GM18502 (cell line): ENCODE measurements at regions not wholly inside any gene's neighbourhood (a gene's known extent, or its start where the extent isn't known, plus 50 kb on each side); places are given as distances from the start of the nearest gene placed in this dataset.
"Not testable (repeated sequence)": the region's sequence is repeated elsewhere in the genome, so short reads cannot be mapped to it uniquely, and the experiment has no call there.

Source experiments
- ATAC-seq: cut with Tn5 transposase; IDR thresholded peaks from one replicate; pipeline ENCODE4 v1.9.1; 2021; ENCODE audit warnings: mild to moderate bottlenecking; ENCODE audit not compliant: unreplicated experiment, poor library complexity

DNA sequence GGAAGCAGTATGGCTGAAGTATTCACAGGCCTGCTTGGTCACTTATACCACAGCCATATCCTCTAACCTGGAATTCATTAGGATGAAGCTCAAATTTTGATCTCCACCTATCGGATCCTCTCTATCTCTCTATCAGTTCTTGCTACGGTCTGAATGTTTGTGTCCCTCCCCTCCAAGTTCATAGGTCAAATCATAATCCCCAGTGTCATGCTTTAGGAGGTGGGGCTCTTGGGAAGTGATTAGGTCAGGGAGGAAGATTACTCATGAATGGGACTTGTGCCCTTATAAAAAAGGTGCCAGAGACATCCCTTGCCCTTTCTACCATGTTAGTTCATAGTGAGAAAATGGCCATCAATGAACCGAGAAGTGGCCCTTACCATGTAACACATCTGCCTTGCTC is 190.8 kb upstream of the MYLIP start:
- no peak for ATAC-seq

DNA sequence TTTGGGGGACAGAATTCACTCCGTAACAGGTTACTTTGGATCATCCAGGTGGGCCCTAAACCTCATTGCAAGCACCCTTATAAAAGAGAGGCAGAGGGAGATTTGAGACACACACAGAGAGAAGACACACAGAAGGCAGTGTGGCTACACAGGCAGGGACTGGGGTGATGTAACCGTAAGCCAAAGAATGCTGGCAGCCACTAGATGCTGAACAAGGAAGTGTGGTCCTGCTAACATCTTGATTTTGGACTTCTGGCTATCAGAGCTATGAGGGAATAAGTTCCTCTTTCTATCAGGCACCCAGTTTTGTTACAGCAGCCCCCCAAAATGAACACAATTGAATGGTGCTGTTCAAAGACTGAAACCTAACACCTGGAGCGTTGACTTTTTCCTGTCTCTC is 191.3 kb upstream of the MYLIP start:
- ATAC-seq, result no peak

DNA sequence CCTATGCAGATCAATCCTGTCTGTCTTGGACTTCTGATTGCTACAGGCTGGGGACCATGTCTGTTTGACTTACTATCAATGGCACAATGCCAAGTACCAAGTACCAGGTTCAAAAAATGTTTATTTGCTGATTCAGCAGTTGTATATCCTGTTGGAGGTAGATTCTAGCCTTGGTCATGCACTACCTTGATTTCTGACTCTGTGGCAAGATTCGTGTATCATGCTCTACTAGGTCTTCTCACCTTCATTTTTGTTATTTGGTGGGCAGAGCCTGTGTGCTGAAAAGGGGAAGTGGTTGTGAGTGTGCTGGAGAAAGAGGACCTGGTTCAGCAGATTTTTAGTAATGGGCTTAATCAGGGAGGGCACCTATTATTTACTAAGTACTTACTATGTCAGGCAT is 192.4 kb upstream of the MYLIP start:
- peak; percentile 84 for ATAC-seq

DNA sequence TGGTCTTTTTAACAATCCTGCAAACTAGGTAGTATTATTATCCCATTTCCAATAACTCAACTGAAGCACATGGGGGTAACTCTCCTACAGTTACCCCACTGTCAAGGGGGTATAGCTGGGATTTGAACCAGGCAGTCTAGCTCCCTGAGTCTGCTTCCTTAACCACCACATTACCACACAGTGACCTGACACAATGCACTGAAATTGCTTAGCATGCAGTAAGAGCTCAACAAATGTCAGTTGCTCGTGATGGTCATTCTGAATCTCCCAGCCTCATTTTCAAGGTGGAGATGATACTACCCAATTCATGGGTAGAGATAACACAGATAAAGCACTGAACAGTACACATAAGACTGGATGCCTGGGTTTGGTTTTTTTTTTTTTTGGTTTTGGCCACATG is 193.2 kb upstream of the MYLIP start:
- no peak for ATAC-seq

DNA sequence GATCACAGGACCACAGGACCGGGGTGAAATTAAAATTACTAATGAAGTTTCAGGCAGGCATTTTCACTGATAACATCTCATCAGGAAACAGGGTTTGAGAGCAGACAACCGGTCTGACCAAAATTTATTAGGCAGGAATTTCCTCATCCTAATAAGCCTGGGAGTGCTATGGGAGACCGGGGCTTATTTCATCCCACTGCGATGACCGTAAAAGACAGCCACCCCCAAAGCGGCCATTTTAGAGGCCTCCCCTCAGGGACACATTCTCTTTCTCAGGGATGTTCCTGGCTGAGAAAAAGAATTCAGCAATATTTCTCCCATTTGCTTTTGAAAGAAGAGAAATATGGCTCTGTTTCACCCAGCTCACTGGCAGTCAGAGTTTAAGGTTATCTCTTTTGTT is 197.2 kb upstream of the MYLIP start:
- ATAC-seq, result not testable (repeated sequence)

DNA sequence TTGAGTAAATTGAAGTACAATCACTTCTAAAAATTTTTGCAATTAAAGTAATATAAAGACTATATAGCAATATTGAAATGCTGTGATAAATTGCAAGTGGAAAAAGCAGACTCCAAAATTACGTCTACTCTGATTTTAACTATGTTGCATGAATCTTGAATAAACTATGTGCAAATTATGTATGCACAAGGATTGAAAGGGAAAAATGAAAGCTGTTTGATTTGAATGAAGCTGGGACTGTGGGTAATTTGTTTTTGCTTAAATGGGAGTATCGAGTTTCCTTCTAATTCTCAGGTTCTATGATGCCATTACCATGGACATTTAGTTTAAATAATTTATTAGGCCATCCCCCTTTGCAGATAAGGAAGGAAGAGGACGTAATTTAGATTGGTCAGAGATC is 198.7 kb upstream of the MYLIP start:
- no peak for ATAC-seq

DNA sequence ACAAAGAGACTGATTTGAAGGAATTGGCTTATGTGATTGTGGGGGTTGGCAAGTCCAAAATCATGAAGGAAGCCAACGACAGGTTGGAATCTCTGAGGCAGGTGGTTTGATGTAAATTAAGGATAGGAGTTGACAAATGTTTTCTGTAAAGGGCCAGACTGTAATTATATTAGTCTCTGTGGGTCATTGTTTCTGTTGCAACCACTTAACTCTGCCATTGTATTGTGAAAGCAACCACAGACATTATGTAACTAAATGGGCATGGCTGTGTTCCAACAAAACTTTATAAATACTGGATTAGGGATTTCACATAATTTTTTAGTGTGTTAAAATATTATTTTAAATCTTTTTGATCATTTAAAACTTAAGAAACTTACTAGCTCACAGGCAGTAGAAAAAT is 199.2 kb upstream of the MYLIP start:
- no peak for ATAC-seq

DNA sequence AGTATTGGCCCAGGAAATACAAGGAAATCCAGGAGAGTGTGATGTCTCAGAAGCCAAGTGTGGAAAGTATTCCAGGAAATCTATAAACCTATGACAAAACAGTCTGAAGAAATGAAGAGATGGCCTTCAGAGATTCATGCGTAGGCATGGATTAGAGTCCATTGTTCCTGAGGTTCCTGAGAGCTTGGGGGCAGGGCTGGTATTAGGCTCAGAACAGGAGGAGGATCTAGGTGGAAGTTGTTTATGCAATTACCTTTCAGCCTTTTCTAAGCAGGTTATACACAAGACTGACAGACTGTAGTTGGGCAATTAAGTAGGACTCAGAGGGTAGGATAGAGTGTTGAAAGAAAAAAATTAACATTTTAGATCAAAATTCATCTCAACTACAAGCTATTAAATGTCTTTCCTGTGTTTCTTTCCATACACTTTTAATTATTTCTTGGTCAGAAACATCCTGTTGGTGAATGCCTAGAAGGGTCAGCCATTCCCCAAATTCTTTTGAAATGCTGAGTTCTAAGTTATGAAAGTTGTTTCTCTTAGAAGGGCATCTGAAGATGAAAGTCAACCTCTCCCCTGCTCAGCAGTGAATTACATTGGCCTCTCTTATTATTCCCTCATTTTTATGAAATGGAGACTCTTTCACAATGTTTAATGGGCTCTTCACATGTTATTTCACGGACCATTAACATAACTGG is 201.2 kb upstream of the MYLIP start:
- no peak for ATAC-seq

DNA sequence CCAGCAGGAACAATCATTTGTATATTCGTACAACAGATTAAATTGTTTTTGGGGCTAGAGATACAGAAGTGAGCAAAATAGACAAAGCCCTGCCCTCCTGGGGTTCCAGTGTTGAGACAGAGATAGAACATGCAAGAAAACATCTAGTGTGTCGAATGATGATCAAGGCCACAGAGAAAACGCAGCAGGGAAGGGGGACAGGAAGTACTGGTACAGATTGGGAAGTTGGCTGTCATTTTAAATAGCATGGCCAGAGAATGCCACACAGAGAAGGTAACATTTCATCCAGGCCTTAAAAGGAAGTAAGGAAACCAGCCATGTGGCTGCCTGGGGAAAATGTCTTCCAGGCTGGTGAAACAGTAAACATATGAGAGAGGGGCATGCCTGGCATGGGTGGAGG is 202.6 kb upstream of the MYLIP start:
- no peak for ATAC-seq

DNA sequence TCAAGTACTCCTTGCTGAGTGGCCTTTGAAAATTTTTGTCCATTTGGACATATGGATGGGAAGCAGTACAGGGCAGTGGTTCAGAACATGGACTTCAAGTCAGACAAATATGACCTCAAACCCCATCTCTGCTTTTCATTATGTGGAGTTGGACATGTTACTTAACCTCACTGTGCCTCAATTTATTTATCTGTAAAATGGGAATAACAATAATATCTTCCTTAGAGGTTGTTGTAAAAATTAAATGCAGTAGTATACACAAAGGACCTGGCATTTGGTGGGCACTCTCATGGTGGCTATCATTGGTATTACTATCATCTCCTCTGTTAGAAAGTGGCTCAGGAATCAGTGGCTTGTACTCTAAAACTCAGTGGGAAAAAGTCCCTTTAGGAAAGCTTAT is 204.0 kb upstream of the MYLIP start:
- no peak for ATAC-seq

DNA sequence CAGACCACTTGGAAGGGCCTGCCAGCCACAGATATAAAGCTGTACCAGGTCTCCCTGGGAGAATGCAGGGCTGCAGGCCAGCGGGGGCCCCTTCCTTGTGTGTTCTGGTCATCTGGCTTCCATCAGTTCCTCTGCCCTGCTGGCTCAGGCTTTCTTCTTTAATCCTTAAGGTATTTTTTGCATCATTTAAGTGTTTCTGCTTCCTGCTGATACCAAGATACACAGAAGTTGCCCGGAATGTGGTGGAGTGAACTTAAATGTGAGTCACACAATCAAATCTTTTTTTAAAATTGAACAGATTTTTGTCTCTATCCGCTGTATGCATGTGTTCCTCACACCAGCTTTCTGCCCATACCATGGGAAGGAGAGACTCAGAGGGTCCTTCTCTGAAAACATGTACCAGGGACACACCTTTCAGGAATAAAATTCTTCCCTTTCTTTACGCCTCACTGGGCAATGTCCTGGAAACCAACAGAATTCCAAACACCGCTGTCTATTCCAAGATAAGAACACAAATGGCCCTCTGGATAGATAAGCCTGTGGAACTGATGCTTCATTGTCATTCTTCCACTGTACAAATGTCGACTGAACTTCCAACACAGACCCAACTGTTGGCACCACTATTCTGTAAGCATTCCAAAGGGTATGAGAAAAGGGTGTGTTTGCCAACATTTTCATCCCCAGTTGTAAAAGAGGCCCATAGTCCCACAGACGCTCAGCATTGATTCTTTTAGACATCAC is 206.2 kb upstream of the MYLIP start:
- no peak for ATAC-seq

DNA sequence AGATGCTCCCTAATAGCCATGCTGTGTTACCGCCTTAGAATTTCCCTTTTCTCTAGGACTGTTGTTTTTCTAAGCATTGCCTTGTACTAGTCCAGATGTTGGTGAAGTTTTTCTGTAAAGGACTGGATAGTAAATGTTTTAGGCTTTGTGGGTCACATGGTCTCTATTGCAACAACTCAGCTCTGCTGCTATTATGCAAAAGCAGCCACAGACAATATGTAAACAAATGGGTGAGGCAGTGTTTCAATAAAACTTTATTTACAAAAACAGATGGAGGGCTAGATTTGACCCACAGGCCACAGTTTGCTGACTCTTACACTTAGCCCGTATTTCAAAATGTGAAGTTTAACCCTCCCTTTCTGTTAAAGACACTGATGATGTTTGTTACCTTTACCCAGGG is 207.6 kb upstream of the MYLIP start:
- no peak for ATAC-seq

DNA sequence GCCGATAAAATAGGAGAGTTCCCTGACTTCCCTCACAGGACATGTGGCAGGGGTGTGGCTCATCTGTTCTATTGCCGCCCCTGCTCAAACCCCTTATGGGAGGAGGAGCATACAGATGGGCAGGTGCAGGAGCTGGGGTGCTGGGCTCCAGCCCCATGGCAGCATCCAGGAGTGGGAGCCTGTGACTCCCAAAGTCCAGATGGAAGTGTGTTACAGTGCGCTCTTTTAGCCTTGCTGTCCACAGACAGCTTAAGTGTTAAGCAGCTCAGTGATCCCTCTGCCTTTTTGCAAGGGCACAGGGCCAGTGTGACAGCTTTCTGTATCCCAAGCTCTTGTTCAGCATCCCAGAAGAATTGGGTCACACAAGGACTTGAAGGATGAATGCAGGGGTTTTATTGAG is 212.3 kb upstream of the MYLIP start:
- ATAC-seq, result no peak

DNA sequence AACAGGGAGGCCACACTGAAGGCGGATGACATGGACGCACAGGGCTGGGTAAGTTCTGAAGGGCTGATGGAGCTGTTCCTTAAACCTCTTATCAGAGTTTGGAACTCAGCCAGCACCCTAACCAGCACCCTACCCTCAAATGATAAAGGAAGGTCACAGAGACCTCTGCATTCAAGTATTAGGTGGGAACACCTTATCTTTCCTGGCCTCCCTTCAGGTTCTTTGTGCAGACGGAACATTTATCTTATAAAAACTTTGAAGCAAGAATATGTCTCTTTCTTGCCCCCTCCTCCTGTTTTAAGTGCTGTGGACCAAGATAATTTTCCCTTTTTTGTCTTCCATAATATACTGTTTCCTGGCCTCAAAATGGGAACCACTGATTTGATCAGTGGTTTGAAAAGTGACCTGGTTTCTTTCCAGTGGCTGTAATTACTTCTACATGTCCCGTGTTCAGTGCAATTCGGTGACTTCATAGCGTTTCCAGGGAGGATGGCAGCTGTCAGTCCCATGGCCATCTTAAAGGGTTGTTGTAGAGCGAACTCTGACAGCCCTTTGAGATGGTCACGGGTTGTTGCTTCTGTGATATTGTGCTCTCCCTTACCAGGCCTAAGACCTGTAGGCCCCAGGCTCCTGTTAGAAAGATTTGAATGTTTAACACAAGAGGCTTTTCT is 213.2 kb upstream of the MYLIP start:
- no peak for ATAC-seq

DNA sequence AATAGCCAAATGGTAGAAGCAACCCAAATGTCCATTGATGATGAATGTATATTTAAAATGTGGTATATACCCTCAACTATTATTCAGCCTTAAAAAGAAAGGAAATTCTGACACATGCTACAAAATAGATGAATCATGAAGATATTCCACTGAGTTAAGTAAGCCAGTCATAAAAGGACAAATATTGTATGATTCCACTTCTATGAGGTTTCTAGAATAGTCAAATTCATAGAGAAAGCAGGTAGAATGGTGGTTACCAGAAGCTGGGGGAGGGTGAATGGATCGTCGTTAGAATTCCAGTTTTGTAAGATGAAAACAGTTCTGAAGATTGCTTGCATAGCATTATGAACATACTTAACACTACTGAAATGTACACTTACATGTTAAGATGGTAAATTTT is 214.3 kb upstream of the MYLIP start:
- ATAC-seq, result no peak

DNA sequence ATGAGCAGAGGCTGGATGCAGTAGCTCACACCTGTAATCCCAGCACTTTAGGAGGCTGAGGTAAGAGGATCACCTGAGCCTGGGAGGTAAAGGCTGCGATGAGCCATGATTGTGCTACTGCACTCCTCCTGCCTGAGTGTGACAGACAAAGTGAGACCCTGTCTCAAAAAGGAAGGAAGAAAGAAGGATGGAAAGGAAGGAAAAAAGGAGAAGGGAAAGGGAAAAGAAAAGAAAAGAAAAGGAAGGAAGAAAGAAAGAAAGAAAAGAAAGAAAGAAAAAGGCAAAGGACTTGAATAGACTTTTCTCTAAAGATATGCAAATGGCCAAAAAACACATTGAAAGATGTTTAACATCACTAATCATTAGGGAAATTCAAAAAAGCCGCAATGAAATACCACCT is 215.3 kb upstream of the MYLIP start:
- no peak for ATAC-seq

DNA sequence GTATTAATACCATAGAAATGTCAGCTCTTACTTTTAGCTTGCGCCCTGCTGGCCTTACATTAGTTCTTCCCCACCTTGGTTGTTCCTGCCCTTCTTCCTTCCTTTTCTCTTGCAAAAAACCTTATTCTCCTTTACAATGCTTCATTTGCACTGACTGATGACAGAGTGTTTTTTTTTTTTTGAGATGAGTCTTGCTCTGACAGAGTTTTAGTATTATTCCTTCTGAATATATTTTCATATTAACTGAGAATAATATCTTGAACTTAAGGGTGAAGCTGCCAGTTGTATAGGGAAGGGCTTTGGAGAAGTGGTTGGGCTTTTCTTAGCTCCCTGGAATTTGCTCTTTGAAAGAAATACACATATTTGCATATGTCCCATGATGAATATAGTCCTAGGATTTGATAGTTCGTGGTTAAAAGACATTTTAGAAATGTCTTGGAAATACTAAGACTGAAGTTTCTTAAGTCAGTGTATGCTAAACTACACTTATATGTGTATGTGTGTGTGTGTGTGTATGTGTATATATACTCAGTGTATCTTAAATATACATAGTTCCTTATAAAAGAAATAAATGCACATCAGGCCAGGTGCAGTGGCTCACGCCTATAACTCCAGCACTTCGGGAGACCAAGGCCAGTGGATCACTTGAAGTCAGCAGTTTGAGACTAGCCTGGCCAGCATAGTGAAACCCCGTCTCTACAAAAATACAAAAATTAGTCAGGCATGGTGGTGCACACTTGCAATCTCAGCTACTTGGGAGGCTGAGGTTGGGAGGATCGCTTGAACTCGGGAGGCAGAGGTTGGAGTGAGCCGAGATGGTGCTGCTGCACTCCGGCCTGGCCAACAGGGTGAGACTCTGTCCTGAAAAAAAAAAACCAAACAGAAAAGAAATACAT is 216.1 kb upstream of the MYLIP start:
- no peak for ATAC-seq

DNA sequence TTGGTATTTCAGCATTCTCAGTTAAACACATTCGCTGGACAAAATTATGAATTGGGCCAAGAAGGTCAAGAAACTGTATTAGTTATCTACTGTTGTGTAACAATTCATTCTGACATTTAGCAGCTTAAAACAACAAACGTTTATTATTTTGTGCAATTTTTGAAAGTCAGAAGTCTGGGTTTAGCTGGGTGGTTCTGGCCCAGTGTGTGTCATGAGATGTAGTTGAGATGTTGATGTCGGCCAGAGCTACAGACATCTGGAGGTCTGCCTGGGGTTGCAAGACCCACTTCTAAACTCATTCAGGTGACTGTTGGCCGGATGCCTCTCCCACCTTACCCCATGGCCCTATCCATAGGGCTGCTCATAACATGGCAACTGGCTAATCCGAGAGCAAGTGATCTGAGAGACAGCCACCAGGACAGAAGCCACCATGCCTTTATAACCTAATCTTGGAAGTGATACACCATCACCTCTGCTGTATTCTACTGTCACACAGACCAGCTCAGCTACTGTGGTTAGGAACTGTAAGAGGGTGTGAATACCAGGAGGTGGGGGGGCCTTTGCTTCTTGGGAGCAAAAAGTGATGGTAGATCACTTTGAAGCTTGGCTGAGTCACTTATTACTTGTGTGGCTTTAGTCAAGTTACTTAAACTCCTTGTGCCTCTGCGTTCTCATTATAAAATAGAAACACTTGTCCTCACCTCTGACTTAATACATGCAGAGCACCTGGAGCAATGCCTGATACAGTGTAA is 217.0 kb upstream of the MYLIP start:
- ATAC-seq, result no peak

DNA sequence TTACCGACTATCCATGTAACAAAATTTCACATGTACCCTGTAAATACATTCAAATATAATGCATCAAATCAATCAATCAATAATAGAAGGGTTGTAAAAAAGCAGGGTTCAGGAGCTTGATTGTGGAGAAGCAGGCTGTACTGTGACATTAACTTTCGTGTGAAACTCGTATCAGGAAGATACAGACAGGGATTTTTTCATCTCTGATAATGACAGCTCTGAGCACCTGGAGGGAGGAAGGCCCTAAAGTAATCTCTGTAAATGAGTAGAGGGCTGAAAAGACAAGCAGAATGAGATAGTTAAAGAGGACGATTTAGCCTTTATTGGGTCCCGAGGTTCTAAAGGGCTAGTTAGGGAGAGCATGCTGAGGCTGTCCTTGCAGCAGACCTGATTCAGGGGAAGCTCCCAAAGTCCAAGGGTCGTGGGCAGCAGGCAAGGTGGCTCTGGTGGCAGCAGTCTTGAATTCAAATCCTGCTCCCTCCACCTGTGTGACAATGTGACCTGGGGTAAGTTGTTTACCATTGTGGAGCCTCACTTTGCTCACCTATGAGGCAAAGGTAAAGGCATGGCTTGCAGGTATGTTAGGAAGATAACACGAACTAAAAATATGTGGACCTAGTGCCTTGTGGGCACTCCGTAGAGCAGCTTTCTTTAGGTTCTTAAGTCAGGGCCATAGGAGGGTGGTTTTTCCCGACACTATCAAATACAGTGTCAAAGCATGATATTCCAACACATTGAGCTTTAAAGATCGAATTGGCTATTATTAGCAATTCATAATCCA is 219.4 kb upstream of the MYLIP start:
- ATAC-seq, result no peak
